ENCODE measurements at regions not wholly inside any gene's neighbourhood (a gene's known extent, or its start where the extent isn't known, plus 50 kb on each side); places are given as distances from the start of the nearest gene placed in this dataset.

DNA sequence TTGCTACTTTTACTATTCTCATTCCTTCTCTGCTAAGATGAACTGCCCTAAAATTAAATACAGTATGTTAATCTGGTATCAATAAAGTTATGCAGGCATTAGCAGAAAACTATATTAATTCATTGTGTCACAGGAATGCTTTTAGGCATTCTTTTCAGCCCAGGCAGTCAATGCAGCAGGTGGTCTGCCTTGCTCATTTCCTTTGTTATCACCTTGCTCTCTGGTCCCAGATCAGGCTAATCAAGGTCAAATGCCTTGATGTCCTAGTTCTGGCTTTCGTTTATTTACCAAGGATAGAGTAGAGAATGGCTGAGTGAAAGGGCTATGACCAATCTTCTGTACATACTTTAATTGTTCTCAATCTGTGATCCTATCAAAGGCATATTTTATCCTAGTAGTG is 1023.6 kb downstream of the TMEM182 start:
- TF ChIP-seq CTCF (tag by site-specific recombination; IDR thresholded peaks at IDR 0.05): no peak
- no peak for TF ChIP-seq ZNF366 (tag by site-specific recombination; conservative IDR thresholded peaks at IDR 0.05)
- TF ChIP-seq ZNF239 (tag by site-specific recombination; IDR thresholded peaks at IDR 0.05): no peak
- no peak for TF ChIP-seq ZNF785 (tag by site-specific recombination; IDR thresholded peaks at IDR 0.05)
- TF ChIP-seq ZNF549 (tag by site-specific recombination; IDR thresholded peaks at IDR 0.05): no peak
- no peak for TF ChIP-seq KLF16 (tag by site-specific recombination; IDR thresholded peaks at IDR 0.05)
- no peak for TF ChIP-seq GLI4 (tag by site-specific recombination; IDR thresholded peaks at IDR 0.05)
